H9 (cell line): ENCODE measurements at regions not wholly inside any gene's neighbourhood (a gene's known extent, or its start where the extent isn't known, plus 50 kb on each side); places are given as distances from the start of the nearest gene placed in this dataset.

Experiments
- DNase-seq: peaks from one replicate; pipeline ENCODE4 v3.0.0-alpha.2; 2017
- H2AFZ ChIP-seq: one replicate; pipeline ENCODE4 v1.6.1; 2013; ENCODE audit warnings: mild to moderate bottlenecking, low read length, control low read depth, moderate library complexity
- H2AK5ac ChIP-seq: 2 replicates; pipeline ENCODE4 v1.6.1; 2013; ENCODE audit warnings: low read length, control low read depth, mixed read lengths; ENCODE audit not compliant: insufficient read length
- H2BK120ac ChIP-seq: one replicate; pipeline ENCODE4 v1.6.1; 2013; ENCODE audit warnings: low read depth, mild to moderate bottlenecking, low read length, control low read depth, inconsistent platforms; ENCODE audit not compliant: poor library complexity, severe bottlenecking
- H2BK12ac ChIP-seq: 2 replicates; pipeline ENCODE4 v1.6.1; 2013; ENCODE audit warnings: low read length, control low read depth, mixed read lengths, low read depth; ENCODE audit not compliant: insufficient read length
- H2BK15ac ChIP-seq: 2 replicates; pipeline ENCODE4 v1.6.1; 2013; ENCODE audit warnings: low read depth, low read length, control low read depth
- H2BK20ac ChIP-seq: one replicate; pipeline ENCODE4 v1.6.1; 2013; ENCODE audit warnings: low read depth, mild to moderate bottlenecking, low read length, control low read depth, inconsistent platforms; ENCODE audit not compliant: poor library complexity, severe bottlenecking
- H2BK5ac ChIP-seq: 2 replicates; pipeline ENCODE4 v1.6.1; 2013; ENCODE audit warnings: low read length, control low read depth, mixed read lengths; ENCODE audit not compliant: insufficient read length
- H3K14ac ChIP-seq: 2 replicates; pipeline ENCODE4 v1.6.1; 2013; ENCODE audit warnings: low read length, control low read depth; ENCODE audit not compliant: insufficient read depth
- H3K18ac ChIP-seq: 2 replicates; pipeline ENCODE4 v1.6.1; 2013; ENCODE audit warnings: low read depth, mild to moderate bottlenecking, mixed read lengths, low read length, control low read depth; ENCODE audit not compliant: insufficient read length
- H3K23ac ChIP-seq: 2 replicates; pipeline ENCODE4 v1.6.1; 2013; ENCODE audit warnings: low read length, control low read depth, mixed read lengths, low read depth; ENCODE audit not compliant: insufficient read length
- H3K23me2 ChIP-seq: 2 replicates; pipeline ENCODE4 v1.6.1; 2013; ENCODE audit warnings: low read depth, mild to moderate bottlenecking, mixed read lengths, low read length, control low read depth; ENCODE audit not compliant: insufficient read length, poor library complexity, severe bottlenecking
- H3K27ac ChIP-seq: 2 replicates; pipeline ENCODE4 v1.5.1; 2013; ENCODE audit warnings: low read length, control low read depth, mixed read lengths, low read depth; ENCODE audit not compliant: insufficient read length
- H3K27me3 ChIP-seq: 2 replicates; pipeline ENCODE4 v1.6.1; 2013; ENCODE audit warnings: low read length, control low read depth, inconsistent platforms; ENCODE audit not compliant: insufficient read depth
- H3K4ac ChIP-seq: 2 replicates; pipeline ENCODE4 v1.6.1; 2013; ENCODE audit warnings: low read depth, mild to moderate bottlenecking, control low read depth, inconsistent platforms, low read length, moderate library complexity
- H3K4me1 ChIP-seq: 2 replicates; pipeline ENCODE4 v1.6.1; 2013; ENCODE audit warnings: low read length, control low read depth, inconsistent platforms; ENCODE audit not compliant: insufficient read depth
- H3K4me2 ChIP-seq: 2 replicates; pipeline ENCODE4 v1.6.1; 2013; ENCODE audit warnings: low read length, control low read depth, mixed read lengths; ENCODE audit not compliant: insufficient read length, insufficient read depth
- H3K56ac ChIP-seq: 2 replicates; pipeline ENCODE4 v1.6.1; 2013; ENCODE audit warnings: low read depth, mild to moderate bottlenecking, mixed read lengths, low read length, control low read depth; ENCODE audit not compliant: insufficient read length
- H3K79me1 ChIP-seq: 2 replicates; pipeline ENCODE4 v1.6.1; 2013; ENCODE audit warnings: low read depth, mild to moderate bottlenecking, moderate library complexity, low read length, control low read depth, inconsistent platforms; ENCODE audit not compliant: insufficient read depth, poor library complexity, severe bottlenecking
- H3K79me2 ChIP-seq: 2 replicates; pipeline ENCODE4 v1.6.1; 2013; ENCODE audit warnings: low read length, control low read depth, inconsistent platforms; ENCODE audit not compliant: insufficient read depth
- H3K9ac ChIP-seq: 2 replicates; pipeline ENCODE4 v1.6.1; 2013; ENCODE audit warnings: low read length, control low read depth, mixed read lengths; ENCODE audit not compliant: insufficient read length; ENCODE audit errors: extremely low read depth
- H3K9me3 ChIP-seq: one replicate; pipeline ENCODE4 v1.6.1; 2013; ENCODE audit warnings: low read depth, low read length, inconsistent platforms; ENCODE audit not compliant: control insufficient read depth
- H3T11ph ChIP-seq: one replicate; pipeline ENCODE4 v1.6.1; 2013; ENCODE audit warnings: mild to moderate bottlenecking, low read length, control low read depth, inconsistent platforms
- H4K20me1 ChIP-seq: one replicate; pipeline ENCODE4 v1.6.1; 2013; ENCODE audit not compliant: control insufficient read depth, insufficient read length, insufficient read depth
- H4K5ac ChIP-seq: 2 replicates; pipeline ENCODE4 v1.6.1; 2013; ENCODE audit warnings: low read depth, mild to moderate bottlenecking, mixed read lengths, low read length, control low read depth; ENCODE audit not compliant: insufficient read length
- H4K8ac ChIP-seq: replicated peaks from 2 replicates; pipeline ENCODE4 v1.6.1; 2013; ENCODE audit warnings: low read length, control low read depth, mixed read lengths, low read depth; ENCODE audit not compliant: insufficient read length
- H4K91ac ChIP-seq: 2 replicates; pipeline ENCODE4 v1.6.1; 2013; ENCODE audit warnings: low read depth, mild to moderate bottlenecking, moderate library complexity, mixed read lengths, low read length, control low read depth; ENCODE audit not compliant: insufficient read length
- H3K27ac Mint-ChIP-seq, 3 experiments: 2 replicates in 2 of 3; 3 replicates in 1 of 3; pipeline ENCODE4 v1.8.0; 2020 to 2021; ENCODE audit warnings: mixed read lengths in 3 of 3, mild to moderate bottlenecking in 1 of 3, moderate library complexity in 1 of 3
- H3K27me3 Mint-ChIP-seq: 2 replicates; pipeline ENCODE4 v1.8.0; 2021; ENCODE audit warnings: low read depth, mild to moderate bottlenecking, moderate library complexity, mixed read lengths
- H3K36me3 Mint-ChIP-seq, 3 experiments: 2 replicates in 2 of 3; 3 replicates in 1 of 3; pipeline ENCODE4 v1.8.0; 2020 to 2021; ENCODE audit warnings: low read depth in 3 of 3, mixed read lengths in 3 of 3; ENCODE audit not compliant: insufficient read depth in 1 of 3
- H3K4me1 Mint-ChIP-seq, 2 experiments: 2 replicates each; pipeline ENCODE4 v1.8.0; 2020; ENCODE audit warnings: mixed read lengths in 2 of 2
- H3K4me3 Mint-ChIP-seq, 2 experiments: 2 replicates in 1 of 2; 3 replicates in 1 of 2; pipeline ENCODE4 v1.8.0; 2020 to 2021; ENCODE audit warnings: mild to moderate bottlenecking in 2 of 2, mixed read lengths in 2 of 2, moderate library complexity in 1 of 2
- H3K9me3 Mint-ChIP-seq, 2 experiments: 2 replicates in 1 of 2; 3 replicates in 1 of 2; pipeline ENCODE4 v1.8.0; 2020; ENCODE audit warnings: mild to moderate bottlenecking in 2 of 2, mixed read lengths in 2 of 2, moderate library complexity in 1 of 2
- TF ChIP-seq, protein P1 (sequence below): fragments of 200-600 bp; sonication (generic); conservative IDR thresholded peaks from 3 replicates; pipeline ENCODE4 v1.8.0; 2021; ENCODE audit warnings: antibody characterized with exemption, mild to moderate bottlenecking

GRCh38 chr5:97365163-97365845 is 182.3 kb upstream of the RIOK2 start:
- Histone ChIP-seq H2BK5ac (no peak overlapping the region), H3K9me3 (no peaks in the 10 kb centered on the region), H3K23me2 (no peaks in the 10 kb centered on the region), H2BK12ac (no peak overlapping the region), H4K20me1 (no peaks in the 10 kb centered on the region), H3K27me3 (no peaks in the 10 kb centered on the region), H3K79me1 (no peaks in the 10 kb centered on the region), H3K18ac (no peak overlapping the region), H3K4ac (no peak overlapping the region), H3K27ac (no peak overlapping the region), H2AK5ac (no peak overlapping the region), H3K79me2 (no peaks in the 10 kb centered on the region), H3K4me2 (no peak overlapping the region), H2BK15ac (no peak overlapping the region), H3K23ac (no peak overlapping the region), H4K5ac (no peak overlapping the region), H3K4me1 (peaks cover 5% of the 10 kb centered on the region), H4K91ac (no peak overlapping the region), H3K56ac (no peak overlapping the region), H4K8ac (no peak overlapping the region), H3K14ac (no peak overlapping the region), H3K9ac (no peak overlapping the region), H3T11ph (no peak overlapping the region), H2AFZ (peak overlapping the region; percentile 42), H2BK20ac (no peak overlapping the region), H2BK120ac (no peak overlapping the region)
- peaks cover 5 to 12% (median 6%) of the 10 kb centered on the region in 3 experiments; a peak in 6 of 7 replicates for H3K36me3 Mint-ChIP-seq
- peak overlapping the region; percentile 4 to 23 (median 8); a peak in 5 of 7 replicates for H3K27ac Mint-ChIP-seq
- DNase-seq: no peak
- TF ChIP-seq, protein P1, sequence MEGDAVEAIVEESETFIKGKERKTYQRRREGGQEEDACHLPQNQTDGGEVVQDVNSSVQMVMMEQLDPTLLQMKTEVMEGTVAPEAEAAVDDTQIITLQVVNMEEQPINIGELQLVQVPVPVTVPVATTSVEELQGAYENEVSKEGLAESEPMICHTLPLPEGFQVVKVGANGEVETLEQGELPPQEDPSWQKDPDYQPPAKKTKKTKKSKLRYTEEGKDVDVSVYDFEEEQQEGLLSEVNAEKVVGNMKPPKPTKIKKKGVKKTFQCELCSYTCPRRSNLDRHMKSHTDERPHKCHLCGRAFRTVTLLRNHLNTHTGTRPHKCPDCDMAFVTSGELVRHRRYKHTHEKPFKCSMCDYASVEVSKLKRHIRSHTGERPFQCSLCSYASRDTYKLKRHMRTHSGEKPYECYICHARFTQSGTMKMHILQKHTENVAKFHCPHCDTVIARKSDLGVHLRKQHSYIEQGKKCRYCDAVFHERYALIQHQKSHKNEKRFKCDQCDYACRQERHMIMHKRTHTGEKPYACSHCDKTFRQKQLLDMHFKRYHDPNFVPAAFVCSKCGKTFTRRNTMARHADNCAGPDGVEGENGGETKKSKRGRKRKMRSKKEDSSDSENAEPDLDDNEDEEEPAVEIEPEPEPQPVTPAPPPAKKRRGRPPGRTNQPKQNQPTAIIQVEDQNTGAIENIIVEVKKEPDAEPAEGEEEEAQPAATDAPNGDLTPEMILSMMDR: no peak
- peaks cover 14 to 16% of the 10 kb centered on the region in 2 experiments for H3K9me3 Mint-ChIP-seq
- H3K27me3 Mint-ChIP-seq: no peaks in the 10 kb centered on the region
- peaks cover 20 to 24% of the 10 kb centered on the region in 2 experiments for H3K4me1 Mint-ChIP-seq
- H3K4me3 Mint-ChIP-seq: no peak overlapping the region
